ENCODE measurements at regions not wholly inside any gene's neighbourhood (a gene's known extent, or its start where the extent isn't known, plus 50 kb on each side); places are given as distances from the start of the nearest gene placed in this dataset.

GRCh38 chr13:103222683-103223082 is 156.5 kb upstream of the SLC10A2 start:
- Histone ChIP-seq H3K9me3 (no peaks in the 10 kb centered on the region), H3K27me3 (no peaks in the 10 kb centered on the region), H3K4me3 (no peak overlapping the region), H3K4me1 (no peaks in the 10 kb centered on the region), H3K36me3 (no peaks in the 10 kb centered on the region), H3K27ac (no peak overlapping the region)
- intact Hi-C loops (cut with DNase I; ENCODE audit: low total_unique reads): no loop called here
- no peak for DNase-seq
- TF ChIP-seq CTCF (IDR thresholded peaks at IDR 0.05) (no peak), POLR2A (IDR thresholded peaks at IDR 0.05) (no peak)

GRCh38 chr13:103218253-103218652 is 152.0 kb upstream of the SLC10A2 start:
- Histone ChIP-seq H3K36me3 (no peaks in the 10 kb centered on the region), H3K9me3 (no peaks in the 10 kb centered on the region), H3K27me3 (no peaks in the 10 kb centered on the region), H3K4me1 (no peaks in the 10 kb centered on the region), H3K27ac (no peak overlapping the region), H3K4me3 (no peak overlapping the region)
- no peak for DNase-seq
- intact Hi-C loops (cut with DNase I; ENCODE audit: low total_unique reads): no loop called here
- no peak for TF ChIP-seq CTCF (IDR thresholded peaks at IDR 0.05)
- TF ChIP-seq POLR2A (IDR thresholded peaks at IDR 0.05): no peak

- Histone ChIP-seq H3K4me1 (no peaks in the 10 kb centered on the region), H3K36me3 (no peaks in the 10 kb centered on the region), H3K4me3 (no peak overlapping the region), H3K9me3 (no peaks in the 10 kb centered on the region), H3K27ac (no peak overlapping the region), H3K27me3 (no peaks in the 10 kb centered on the region)
- no peak for TF ChIP-seq POLR2A (IDR thresholded peaks at IDR 0.05)
- no peak for TF ChIP-seq CTCF (IDR thresholded peaks at IDR 0.05)
- intact Hi-C loops (cut with DNase I; ENCODE audit: low total_unique reads): no loop called here
- DNase-seq: no peak
Measured at GRCh38 chr13:103213152-103213551, 146.9 kb upstream of the SLC10A2 start.

GRCh38 chr13:103210348-103210747 is 144.1 kb upstream of the SLC10A2 start:
- no peak overlapping the region for H3K27ac ChIP-seq
- TF ChIP-seq POLR2A (IDR thresholded peaks at IDR 0.05) (no peak), CTCF (IDR thresholded peaks at IDR 0.05) (no peak)
- intact Hi-C loops (cut with DNase I; ENCODE audit: low total_unique reads): no loop called here
- H3K27me3 ChIP-seq: no peaks in the 10 kb centered on the region
- no peak for DNase-seq
- no peaks in the 10 kb centered on the region for H3K9me3 ChIP-seq
- H3K36me3 ChIP-seq: no peaks in the 10 kb centered on the region
- H3K4me1 ChIP-seq: no peaks in the 10 kb centered on the region
- H3K4me3 ChIP-seq: no peak overlapping the region

- Histone ChIP-seq H3K4me3 (no peak overlapping the region), H3K27me3 (no peaks in the 10 kb centered on the region)
- no peak for DNase-seq
Measured at GRCh38 chr13:103203735-103204330, 137.6 kb upstream of the SLC10A2 start.

More at GRCh38 chr13:103203735-103204330, 137.6 kb upstream of the SLC10A2 start:
- TF ChIP-seq POLR2A (IDR thresholded peaks at IDR 0.05) (no peak), CTCF (IDR thresholded peaks at IDR 0.05) (no peak)
- H3K27ac ChIP-seq: no peak overlapping the region
- no peaks in the 10 kb centered on the region for H3K9me3 ChIP-seq
- H3K36me3 ChIP-seq: no peaks in the 10 kb centered on the region
- H3K4me1 ChIP-seq: no peaks in the 10 kb centered on the region
- intact Hi-C loops (cut with DNase I; ENCODE audit: low total_unique reads): no loop called here
